GM18867 (cell line): ENCODE measurements at regions not wholly inside any gene's neighbourhood (a gene's known extent, or its start where the extent isn't known, plus 50 kb on each side); places are given as distances from the start of the nearest gene placed in this dataset.

ENCODE experiments used
- ATAC-seq: cut with Tn5 transposase; IDR thresholded peaks from one replicate; pipeline ENCODE4 v1.9.1; 2021; ENCODE audit warnings: mild to moderate bottlenecking, moderate library complexity; ENCODE audit not compliant: unreplicated experiment

- ATAC-seq: peak; percentile 89
Measured at GRCh38 chrX:139126493-139126892, 404.0 kb upstream of the F9 start.

DNA sequence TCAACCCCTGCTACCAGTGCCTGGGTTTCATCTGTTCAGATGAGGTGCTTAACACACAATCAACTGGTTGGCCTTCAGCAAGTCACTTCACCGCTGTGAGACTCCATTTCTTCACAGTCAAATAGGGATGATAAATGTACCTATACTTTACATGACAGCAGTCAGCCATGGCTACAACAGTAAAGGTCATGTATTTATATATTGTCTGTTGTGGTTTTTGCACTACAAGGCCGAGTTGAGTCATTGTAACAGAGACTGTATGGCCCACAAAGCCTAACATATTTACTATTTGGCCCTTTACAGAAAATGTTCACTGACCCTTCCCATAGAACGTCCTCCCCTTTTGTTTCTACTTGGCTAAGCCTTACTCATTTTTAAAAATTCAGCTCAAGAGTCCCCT, 404.6 kb upstream of the F9 start:
- no peak for ATAC-seq

- no peak for ATAC-seq
Measured at GRCh38 chrX:139121616-139122286, 408.8 kb upstream of the F9 start.

DNA sequence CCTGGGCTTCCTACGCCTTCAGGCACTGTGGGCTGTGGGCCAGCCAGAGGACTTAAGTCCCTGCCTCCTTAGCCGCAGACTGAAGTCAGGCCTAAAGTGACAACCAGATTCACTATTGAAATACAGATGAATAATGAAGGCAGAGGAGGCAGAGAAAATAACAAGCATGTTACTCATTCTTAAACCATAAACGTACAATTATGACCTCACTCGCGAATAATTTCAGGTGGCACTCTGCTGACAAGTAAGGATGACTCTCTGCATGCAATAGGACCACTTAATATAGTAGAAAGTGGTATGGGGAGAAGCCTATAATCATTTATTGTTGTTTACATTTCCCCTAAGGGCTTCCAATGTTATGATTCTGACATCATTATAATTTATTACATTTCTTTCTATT, 409.2 kb upstream of the FGF13 start:
- no peak for ATAC-seq

DNA sequence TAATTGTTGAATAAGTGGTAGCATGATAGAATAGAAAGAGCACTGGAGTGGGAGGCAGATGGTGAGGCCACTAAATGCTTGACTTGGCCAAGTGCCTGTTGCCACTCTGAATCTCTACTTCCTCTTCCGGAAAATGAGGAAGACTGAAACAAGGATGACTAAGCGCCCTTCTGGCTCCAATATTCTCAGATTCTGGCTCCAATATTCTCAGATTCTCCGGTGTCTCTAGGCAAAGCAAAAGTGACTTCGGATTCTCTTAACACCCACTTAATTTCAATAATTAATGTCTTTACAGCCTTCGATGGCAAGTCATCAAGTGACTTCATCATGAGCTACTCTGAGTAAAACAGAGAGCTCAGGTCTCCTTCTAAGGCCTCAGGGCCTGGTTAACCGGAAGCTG, 402.2 kb upstream of the FGF13 start:
- ATAC-seq: no peak

- ATAC-seq: no peak
Measured at GRCh38 chrX:139112432-139112831, 400.9 kb upstream of the FGF13 start.

DNA sequence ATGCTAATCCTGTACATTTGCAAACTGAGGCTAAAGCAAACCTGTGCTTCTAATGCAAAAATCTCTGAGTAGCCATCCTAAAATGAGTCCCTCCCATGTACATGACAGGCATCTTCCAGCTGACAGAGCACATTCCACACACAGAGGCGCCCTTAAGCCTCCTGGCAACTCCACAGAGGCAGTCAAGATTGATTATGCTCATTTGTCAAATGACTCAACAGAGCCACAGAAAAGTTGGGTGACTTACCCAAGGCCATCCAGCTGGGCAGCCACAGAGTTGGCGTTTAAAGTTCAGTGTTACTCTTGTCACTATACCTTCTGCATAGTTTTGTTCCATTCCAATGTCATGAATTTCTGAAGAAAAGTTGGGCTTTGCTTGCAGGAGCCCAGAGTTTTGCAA, 394.6 kb upstream of the FGF13 start:
- ATAC-seq: no peak

DNA sequence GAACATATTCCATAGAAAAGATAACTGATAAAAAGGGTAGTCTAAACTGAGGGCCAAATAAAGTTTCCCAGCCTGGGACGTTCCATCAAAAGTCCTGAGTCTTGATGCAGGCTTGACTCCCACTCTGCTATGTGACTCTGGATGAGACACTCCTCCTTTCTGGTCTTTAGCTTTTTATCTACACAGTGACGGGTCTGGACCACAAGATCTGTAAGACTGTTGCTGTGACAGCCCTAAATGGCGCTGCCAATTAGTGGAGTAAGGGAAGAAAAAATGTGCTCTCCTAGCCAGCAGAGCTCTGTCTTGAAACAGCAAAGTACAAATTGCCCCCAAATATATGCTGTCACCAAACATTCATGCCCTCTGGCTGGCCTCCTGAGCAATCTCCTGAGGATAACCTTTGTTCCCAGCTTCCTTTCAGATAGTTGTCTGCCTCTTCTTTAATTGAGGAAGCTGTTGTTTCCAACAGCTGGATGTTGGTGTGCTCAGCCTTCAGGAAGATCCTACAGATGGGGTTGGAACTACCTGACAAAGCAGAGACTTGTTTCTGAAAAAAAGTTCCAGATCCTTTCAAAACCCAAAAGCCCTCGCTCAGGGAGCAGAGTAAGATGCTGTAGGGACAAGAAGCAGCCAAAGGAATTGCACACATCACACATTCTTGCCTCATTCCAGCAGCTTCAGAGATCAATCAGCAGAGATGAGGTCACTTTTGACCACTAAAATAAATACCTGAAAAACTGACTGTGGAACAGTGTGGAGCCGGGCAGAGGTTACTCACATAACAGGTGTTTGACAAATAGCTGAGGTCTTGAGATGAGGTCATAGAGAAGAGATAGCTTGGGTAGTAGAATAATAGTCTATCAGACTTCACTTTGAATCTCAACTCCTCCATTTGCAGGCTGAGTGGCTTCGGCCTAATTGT, 383.4 kb upstream of the FGF13 start:
- ATAC-seq: no peak

DNA sequence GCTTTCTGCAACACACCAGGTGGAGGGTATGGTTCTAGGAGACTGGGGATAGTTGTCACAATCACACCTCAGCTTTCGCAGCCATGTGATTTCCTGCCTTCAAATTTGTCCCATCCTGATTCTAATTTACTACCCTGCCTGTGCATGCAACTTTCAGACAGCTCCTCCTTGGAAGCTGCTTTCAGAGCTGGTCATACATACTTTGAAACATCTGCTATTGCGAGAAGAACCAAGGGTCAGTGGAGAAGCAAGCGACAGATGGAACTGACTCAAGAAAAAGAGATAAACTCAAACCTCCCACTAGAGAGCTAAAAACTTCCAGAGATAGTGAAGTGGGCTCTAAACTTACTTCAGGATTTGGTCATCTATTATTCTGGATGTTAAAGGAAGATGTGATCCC, 381.7 kb upstream of the FGF13 start:
- ATAC-seq: no peak

- ATAC-seq: no peak
Measured at GRCh38 chrX:139091878-139092277, 380.4 kb upstream of the FGF13 start.

DNA sequence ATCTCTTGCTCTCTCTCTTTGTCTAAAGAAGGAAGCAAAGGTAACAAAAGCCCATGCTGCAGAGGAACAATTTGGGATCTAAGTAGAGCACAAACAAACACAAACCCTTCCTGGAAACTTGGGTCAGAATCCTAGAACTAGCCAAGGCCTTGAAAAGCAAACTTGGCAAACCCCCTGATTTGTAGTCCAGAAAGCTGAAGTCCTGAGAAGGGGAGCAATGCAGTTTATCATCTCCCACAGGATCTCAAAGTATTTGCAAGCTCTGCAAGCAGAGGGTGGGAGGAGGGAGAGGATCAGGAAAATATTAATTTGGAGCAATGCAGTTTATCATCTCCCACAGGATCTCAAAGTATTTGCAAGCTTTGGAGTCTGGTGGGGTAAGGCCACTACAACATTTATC, 379.5 kb upstream of the FGF13 start:
- ATAC-seq: no peak

DNA sequence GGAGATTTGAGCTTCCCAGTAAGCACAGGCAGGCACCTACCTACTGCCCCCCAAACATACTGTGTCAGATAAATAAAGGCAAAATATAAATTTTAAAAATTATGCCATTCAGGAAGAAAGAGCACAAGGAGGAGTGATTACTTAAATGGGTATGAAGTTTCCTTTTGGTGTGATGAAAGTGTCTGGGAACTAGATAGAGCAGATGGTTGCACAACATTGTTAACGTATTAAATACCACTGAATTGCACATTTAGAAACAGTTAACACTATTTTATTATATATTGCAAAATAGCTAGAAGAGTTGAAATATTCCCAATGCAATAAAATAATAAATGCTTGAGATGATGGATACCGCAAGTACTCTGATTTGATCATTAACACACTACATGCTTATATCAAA, 374.7 kb upstream of the FGF13 start:
- no peak for ATAC-seq

- no peak for ATAC-seq
Measured at GRCh38 chrX:139085404-139085803, 373.9 kb upstream of the FGF13 start.

- no peak for ATAC-seq
Measured at GRCh38 chrX:139083191-139083590, 371.7 kb upstream of the FGF13 start.

GRCh38 chrX:139081965-139082364, 370.4 kb upstream of the FGF13 start:
- no peak for ATAC-seq

DNA sequence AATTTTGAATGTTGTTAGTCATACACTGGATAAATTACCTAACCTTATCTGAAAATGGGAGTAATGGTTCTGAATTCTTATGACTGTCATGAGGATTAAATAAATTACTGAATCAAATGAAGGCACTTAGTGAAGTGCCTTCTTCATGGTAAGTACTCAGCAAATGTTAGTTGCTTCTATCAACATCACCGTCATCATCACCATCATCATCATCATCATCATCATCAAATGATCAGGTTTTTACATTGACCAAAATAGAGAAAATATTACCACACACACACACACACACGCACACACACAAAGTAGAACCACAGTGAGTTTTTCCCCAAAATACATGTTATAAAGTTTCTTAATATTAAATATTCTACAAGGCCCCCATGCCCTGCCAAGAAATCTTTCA, 368.3 kb upstream of the FGF13 start:
- ATAC-seq: no peak

DNA sequence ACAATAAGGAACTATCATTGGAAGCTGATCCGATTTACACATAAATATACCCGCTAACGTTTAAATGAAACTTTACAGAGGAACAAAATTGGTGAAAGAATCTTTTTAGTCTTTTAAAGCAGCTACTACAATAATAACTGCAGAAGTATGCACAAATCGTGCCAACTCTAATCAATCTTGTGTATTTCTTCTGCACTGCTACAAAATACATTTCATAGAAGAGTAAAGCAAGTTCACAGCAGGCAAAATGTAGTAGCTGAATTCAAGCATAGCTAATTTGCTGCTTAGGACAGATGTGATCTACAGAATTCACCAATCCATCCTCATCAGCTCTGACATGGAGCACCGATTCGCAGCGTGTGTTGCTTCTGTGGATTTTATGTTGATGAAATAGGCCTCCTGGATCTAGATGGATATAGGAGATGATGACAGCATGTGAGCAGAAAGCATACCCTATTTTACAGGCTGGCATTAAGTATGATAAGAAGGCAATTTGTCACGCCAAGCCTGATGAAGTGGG, 367.3 kb upstream of the FGF13 start:
- no peak for ATAC-seq

DNA sequence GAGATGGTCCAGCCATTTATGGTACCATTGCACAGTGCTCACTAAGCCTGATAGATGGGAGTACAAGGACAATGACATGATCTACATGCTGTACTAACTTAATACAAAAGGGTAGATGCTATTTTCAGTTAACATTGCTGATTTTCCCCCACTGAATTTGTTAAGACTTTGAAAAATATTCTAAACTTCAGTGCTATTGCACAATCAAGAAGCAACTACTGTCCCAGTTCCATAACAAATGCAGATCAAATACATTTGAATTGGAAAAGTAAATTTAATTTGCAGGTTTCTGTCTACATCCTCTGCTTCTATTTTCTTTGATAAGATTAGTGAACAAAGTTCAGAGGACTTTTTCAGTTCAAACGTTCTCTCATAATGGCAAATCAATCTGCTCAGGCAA, 366.8 kb upstream of the FGF13 start:
- no peak for ATAC-seq

DNA sequence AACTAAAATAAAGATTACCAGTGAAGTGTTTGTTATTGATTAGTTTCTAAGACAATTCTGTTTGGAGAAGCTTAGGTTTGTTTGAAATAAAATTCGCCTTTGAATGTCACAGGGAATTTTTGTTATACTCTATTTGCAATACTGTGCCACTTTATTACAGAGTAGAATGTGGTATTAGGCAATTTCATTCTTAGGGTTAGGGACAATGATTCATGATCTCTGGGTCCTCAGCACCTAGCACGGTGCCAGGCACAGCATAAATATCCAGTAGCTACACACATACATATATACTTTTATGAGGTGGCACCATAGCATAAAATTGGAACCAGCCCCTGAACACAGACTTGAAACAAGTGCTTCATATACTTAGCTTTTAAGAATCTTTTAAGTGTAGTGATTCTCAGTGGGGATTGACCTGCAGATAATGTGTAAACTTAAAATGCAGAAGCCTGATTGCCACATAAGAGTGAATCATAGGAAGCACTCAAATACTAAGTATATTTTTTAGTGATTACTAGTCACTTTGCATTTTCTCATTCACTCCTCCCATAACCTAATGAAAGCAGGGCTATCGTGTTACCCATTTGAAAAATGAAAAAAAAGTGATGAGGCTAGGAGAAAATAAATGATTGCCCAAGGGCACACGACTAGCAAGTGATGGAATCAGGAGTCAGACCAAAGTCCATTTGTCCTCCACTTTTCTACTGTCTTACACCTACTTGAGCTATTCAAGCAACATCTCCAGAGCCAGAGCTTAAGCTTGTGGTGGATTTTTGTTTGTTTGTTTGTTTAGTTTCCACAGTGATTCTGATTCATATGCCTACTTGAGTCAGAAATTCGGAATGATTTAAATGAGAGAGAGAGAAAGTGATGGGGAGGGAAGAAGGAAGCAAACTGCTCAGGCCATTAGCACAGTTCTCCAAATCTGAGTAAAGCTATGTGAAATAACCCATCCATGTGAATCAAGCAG, 366.0 kb upstream of the FGF13 start:
- no peak for ATAC-seq

DNA sequence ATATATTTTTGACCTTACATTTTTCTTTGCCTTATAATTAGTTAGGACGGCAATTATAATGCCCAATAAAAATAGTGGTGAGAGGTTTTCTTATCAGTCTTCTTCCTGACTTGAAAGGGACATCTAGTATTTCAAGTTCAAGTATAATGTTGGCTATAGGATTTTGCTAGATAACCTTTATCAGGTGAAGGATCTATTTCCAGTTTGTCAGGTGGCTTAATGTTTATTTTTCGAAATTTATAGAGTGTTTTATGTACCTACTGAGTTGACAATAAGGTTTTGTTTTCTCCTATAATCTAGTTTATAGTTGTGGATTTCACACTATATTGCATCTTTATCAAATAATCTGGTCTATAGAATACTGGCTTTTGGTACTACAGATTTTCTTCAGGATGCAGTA, 351.8 kb upstream of the FGF13 start:
- no peak for ATAC-seq
